H1 (cell line): ENCODE measurements at regions not wholly inside any gene's neighbourhood (a gene's known extent, or its start where the extent isn't known, plus 50 kb on each side); places are given as distances from the start of the nearest gene placed in this dataset.

Experiments
- CREB1 ChIP-seq: IDR thresholded peaks from 2 replicates; pipeline ENCODE4 v1.6.1; 2012; ENCODE audit warnings: inconsistent platforms
- CTCF ChIP-seq, 3 experiments: IDR thresholded peaks; 1 replicate in 2 of 3; 2 replicates in 1 of 3; pipeline versions ENCODE4 v1.5.1 to v1.6.1; 2011; ENCODE audit warnings: low read length in 3 of 3, mild to moderate bottlenecking in 3 of 3, inconsistent platforms in 2 of 3, low read depth in 1 of 3, moderate library complexity in 1 of 3; ENCODE audit not compliant: insufficient read depth in 1 of 3; ENCODE audit errors: control extremely low read depth in 1 of 3

GRCh38 chr6:151709329-151709728 lies 98.2 kb upstream of the ESR1 start (continued):
- no peak for TF ChIP-seq CREB1
- TF ChIP-seq CTCF (IDR thresholded peaks at IDR 0.05; ENCODE audit: control extremely low read depth in 1 of 3, insufficient read depth in 1 of 3, low read depth in 1 of 3, low read length in 3 of 3): no peak
